ENCODE measurements at regions not wholly inside any gene's neighbourhood (a gene's known extent, or its start where the extent isn't known, plus 50 kb on each side); places are given as distances from the start of the nearest gene placed in this dataset.

- H3K79me2 ChIP-seq (replicated peaks; ENCODE audit: insufficient read depth, low read length): no peaks in the 10 kb centered on the region
- no peaks in the 10 kb centered on the region for H3K9me2 ChIP-seq (ENCODE audit: insufficient read depth, low read length)
- H3K9me3 ChIP-seq (ENCODE audit: low read length): no peaks in the 10 kb centered on the region
- H3K4me3 ChIP-seq (ENCODE audit: low read length): no peak overlapping the region
- H3K4me2 ChIP-seq (ENCODE audit: low read length): no peak overlapping the region
- H3K27ac ChIP-seq (ENCODE audit: low read length): no peak overlapping the region
- TF ChIP-seq EZH2 (IDR thresholded peaks at IDR 0.05; ENCODE audit: borderline replicate concordance, insufficient read depth, low read length, poor library complexity, severe bottlenecking) (no peak), RAD21 (conservative IDR thresholded peaks at IDR 0.05) (no peak), SMC3 (conservative IDR thresholded peaks at IDR 0.05; ENCODE audit: poor library complexity) (no peak), CTCF (IDR thresholded peaks at IDR 0.05; ENCODE audit: poor library complexity, severe bottlenecking) (no peak), POLR2AphosphoS5 (IDR thresholded peaks at IDR 0.05) (no peak), EP300 (conservative IDR thresholded peaks at IDR 0.05; ENCODE audit: poor library complexity, severe bottlenecking) (no peak), REST (IDR thresholded peaks at IDR 0.05; ENCODE audit: borderline replicate concordance) (no peak), TAF1 (IDR thresholded peaks at IDR 0.05; ENCODE audit: low read depth) (no peak), MXI1 (conservative IDR thresholded peaks at IDR 0.05; ENCODE audit: poor library complexity, severe bottlenecking) (no peak)
- no peaks in the 10 kb centered on the region for H3F3A ChIP-seq (ENCODE audit: insufficient read depth, low read length, poor library complexity, severe bottlenecking)
- no peaks in the 10 kb centered on the region for H4K20me1 ChIP-seq (ENCODE audit: insufficient read depth)
- no peaks in the 10 kb centered on the region for H3K36me3 ChIP-seq (ENCODE audit: insufficient read depth, low read length)
- H3K9ac ChIP-seq (ENCODE audit: low read length): no peak overlapping the region
- H3K27me3 ChIP-seq (ENCODE audit: insufficient read depth, low read depth, low read length): no peaks in the 10 kb centered on the region
- no peak overlapping the region for H2AFZ ChIP-seq (ENCODE audit: low read depth, low read length)
Measured at GRCh38 chr11:115580927-115581680, 76.9 kb upstream of the CADM1 start.

GRCh38 chr11:115580416-115580815 lies 76.2 kb upstream of the CADM1 start:
- no peaks in the 10 kb centered on the region for H3F3A ChIP-seq (ENCODE audit: insufficient read depth, low read length, poor library complexity, severe bottlenecking)
- H3K4me3 ChIP-seq (ENCODE audit: low read length): no peak overlapping the region
- H4K20me1 ChIP-seq (ENCODE audit: insufficient read depth): no peaks in the 10 kb centered on the region
- no peak overlapping the region for H3K27ac ChIP-seq (ENCODE audit: low read length)
- H3K79me2 ChIP-seq (replicated peaks; ENCODE audit: insufficient read depth, low read length): no peaks in the 10 kb centered on the region
- H3K36me3 ChIP-seq (ENCODE audit: insufficient read depth, low read length): no peaks in the 10 kb centered on the region
- no peaks in the 10 kb centered on the region for H3K9me2 ChIP-seq (ENCODE audit: insufficient read depth, low read length)
- TF ChIP-seq REST (IDR thresholded peaks at IDR 0.05; ENCODE audit: borderline replicate concordance) (no peak), SMC3 (conservative IDR thresholded peaks at IDR 0.05; ENCODE audit: poor library complexity) (no peak), POLR2AphosphoS5 (IDR thresholded peaks at IDR 0.05) (no peak), RAD21 (conservative IDR thresholded peaks at IDR 0.05) (no peak), EP300 (conservative IDR thresholded peaks at IDR 0.05; ENCODE audit: poor library complexity, severe bottlenecking) (no peak), TAF1 (IDR thresholded peaks at IDR 0.05; ENCODE audit: low read depth) (no peak), CTCF (IDR thresholded peaks at IDR 0.05; ENCODE audit: poor library complexity, severe bottlenecking) (no peak), EZH2 (IDR thresholded peaks at IDR 0.05; ENCODE audit: borderline replicate concordance, insufficient read depth, low read length, poor library complexity, severe bottlenecking) (no peak), MXI1 (conservative IDR thresholded peaks at IDR 0.05; ENCODE audit: poor library complexity, severe bottlenecking) (no peak)
- no peaks in the 10 kb centered on the region for H3K27me3 ChIP-seq (ENCODE audit: insufficient read depth, low read depth, low read length)
- no peaks in the 10 kb centered on the region for H3K9me3 ChIP-seq (ENCODE audit: low read length)
- H2AFZ ChIP-seq (ENCODE audit: low read depth, low read length): no peak overlapping the region
- no peak overlapping the region for H3K4me2 ChIP-seq (ENCODE audit: low read length)
- H3K9ac ChIP-seq (ENCODE audit: low read length): no peak overlapping the region

Measured in neural cell (in vitro differentiated cells).